ENCODE measurements at regions not wholly inside any gene's neighbourhood (a gene's known extent, or its start where the extent isn't known, plus 50 kb on each side); places are given as distances from the start of the nearest gene placed in this dataset.
"Not testable (repeated sequence)": the region's sequence is repeated elsewhere in the genome, so short reads cannot be mapped to it uniquely, and the experiment has no call there.

GRCh38 chr15:81710328-81710727 lies 335.5 kb downstream of the MEX3B start:
- no peak for DNase-seq

- DNase-seq = not testable (repeated sequence)
These were observed 332.9 kb upstream of the TMC3 start for GRCh38 chr15:81706816-81707346.

- DNase-seq = not testable (repeated sequence)
These were observed 331.7 kb upstream of the TMC3 start for GRCh38 chr15:81705727-81706126.

GRCh38 chr15:81686021-81686420 lies 312.0 kb upstream of the TMC3 start:
- DNase-seq = no peak

- DNase-seq = no peak
These were observed 311.2 kb upstream of the TMC3 start for GRCh38 chr15:81685237-81685636.

- DNase-seq = no peak
These were observed 306.8 kb upstream of the TMC3 start for GRCh38 chr15:81680829-81681228.

GRCh38 chr15:81666839-81667238 lies 292.8 kb upstream of the TMC3 start:
- no peak for DNase-seq

GRCh38 chr15:81660976-81661375 lies 287.0 kb upstream of the TMC3 start:
- DNase-seq = no peak

GRCh38 chr15:81653259-81653658 lies 279.2 kb upstream of the TMC3 start:
- DNase-seq = no peak

- no peak for DNase-seq
These were observed 271.5 kb upstream of the TMC3 start for GRCh38 chr15:81645470-81645869.

- no peak for DNase-seq
These were observed 269.8 kb upstream of the TMC3 start for GRCh38 chr15:81643771-81644170.

GRCh38 chr15:81642451-81642990 lies 268.5 kb upstream of the TMC3 start:
- DNase-seq = no peak

- not testable (repeated sequence) for DNase-seq
These were observed 262.1 kb upstream of the TMC3 start for GRCh38 chr15:81636064-81636463.

GRCh38 chr15:81633889-81634288 lies 259.9 kb upstream of the TMC3 start:
- DNase-seq = no peak

GRCh38 chr15:81625896-81626295 lies 251.9 kb upstream of the TMC3 start:
- no peak for DNase-seq

- DNase-seq = no peak
These were observed 245.0 kb upstream of the TMC3 start for GRCh38 chr15:81619002-81619401.

- no peak for DNase-seq
These were observed 238.6 kb upstream of the TMC3 start for GRCh38 chr15:81612631-81613030.

- DNase-seq = no peak
These were observed 237.7 kb upstream of the TMC3 start for GRCh38 chr15:81611679-81612078.

GRCh38 chr15:81608309-81608829 lies 234.4 kb upstream of the TMC3 start:
- no peak for DNase-seq

GRCh38 chr15:81604713-81605112 lies 230.7 kb upstream of the TMC3 start:
- DNase-seq = no peak

GRCh38 chr15:81596159-81596865 lies 222.3 kb upstream of the TMC3 start:
- DNase-seq = no peak

- no peak for DNase-seq
These were observed 221.7 kb upstream of the TMC3 start for GRCh38 chr15:81595752-81596151.

GRCh38 chr15:81589671-81590070 lies 215.7 kb upstream of the TMC3 start:
- no peak for DNase-seq

Measured in C1 segment of cervical spinal cord (tissue), 14 donors.